Transverse colon (tissue), 4 donors: ENCODE measurements at regions not wholly inside any gene's neighbourhood (a gene's known extent, or its start where the extent isn't known, plus 50 kb on each side); places are given as distances from the start of the nearest gene placed in this dataset.

Experiments
- EP300 ChIP-seq: sonication (generic); formaldehyde crosslinking; IDR thresholded peaks from one replicate; pipeline ENCODE4 v1.6.1; 2017; ENCODE audit warnings: antibody characterized with exemption, low read depth
- POLR2A ChIP-seq: fragments of 450-650 bp; IDR thresholded peaks from one replicate; pipeline ENCODE4 v1.6.1; 2016; ENCODE audit warnings: antibody characterized with exemption, mild to moderate bottlenecking, moderate library complexity
- POLR2AphosphoS5 ChIP-seq, 3 donors: sonication (generic); formaldehyde crosslinking; IDR thresholded peaks; one replicate each; pipeline ENCODE4 v1.6.1; 2016; ENCODE audit warnings: antibody characterized with exemption in 3 of 3
- TF ChIP-seq, protein P1 (sequence below), 5 experiments: fragments of 200-600 bp in 3 of 5; fragments of 450-650 bp in 2 of 5; sonication (generic) in 3 of 5; IDR thresholded peaks; 1 replicate in 2 of 5; 2 replicates in 3 of 5; pipeline ENCODE4 v1.5.1; 2016 to 2017; ENCODE audit warnings: antibody characterized with exemption in 5 of 5, inconsistent platforms in 3 of 5, mild to moderate bottlenecking in 2 of 5, moderate library complexity in 1 of 5

DNA sequence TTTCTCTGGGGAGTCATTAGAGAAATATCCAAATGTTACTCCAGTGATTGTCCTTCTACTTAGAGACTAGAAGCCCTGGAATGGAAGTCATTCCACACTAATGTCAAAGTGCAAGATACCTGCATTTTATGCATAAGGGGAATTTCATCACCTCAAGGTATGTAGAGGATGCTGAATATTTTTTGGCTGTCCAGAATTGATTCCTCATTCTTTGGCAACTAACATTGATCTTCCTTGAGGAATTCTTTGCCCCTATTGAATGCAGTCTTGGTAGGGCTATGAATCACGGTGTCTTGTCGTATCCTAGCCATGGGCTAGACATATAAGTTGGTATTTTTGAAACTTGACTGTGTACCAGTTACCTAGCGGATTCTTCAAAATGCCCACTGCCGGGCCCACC, 271.1 kb downstream of the CNTN3 start:
- TF ChIP-seq, protein P1, sequence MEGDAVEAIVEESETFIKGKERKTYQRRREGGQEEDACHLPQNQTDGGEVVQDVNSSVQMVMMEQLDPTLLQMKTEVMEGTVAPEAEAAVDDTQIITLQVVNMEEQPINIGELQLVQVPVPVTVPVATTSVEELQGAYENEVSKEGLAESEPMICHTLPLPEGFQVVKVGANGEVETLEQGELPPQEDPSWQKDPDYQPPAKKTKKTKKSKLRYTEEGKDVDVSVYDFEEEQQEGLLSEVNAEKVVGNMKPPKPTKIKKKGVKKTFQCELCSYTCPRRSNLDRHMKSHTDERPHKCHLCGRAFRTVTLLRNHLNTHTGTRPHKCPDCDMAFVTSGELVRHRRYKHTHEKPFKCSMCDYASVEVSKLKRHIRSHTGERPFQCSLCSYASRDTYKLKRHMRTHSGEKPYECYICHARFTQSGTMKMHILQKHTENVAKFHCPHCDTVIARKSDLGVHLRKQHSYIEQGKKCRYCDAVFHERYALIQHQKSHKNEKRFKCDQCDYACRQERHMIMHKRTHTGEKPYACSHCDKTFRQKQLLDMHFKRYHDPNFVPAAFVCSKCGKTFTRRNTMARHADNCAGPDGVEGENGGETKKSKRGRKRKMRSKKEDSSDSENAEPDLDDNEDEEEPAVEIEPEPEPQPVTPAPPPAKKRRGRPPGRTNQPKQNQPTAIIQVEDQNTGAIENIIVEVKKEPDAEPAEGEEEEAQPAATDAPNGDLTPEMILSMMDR (IDR thresholded peaks at IDR 0.05) = no peak
- TF ChIP-seq EP300 = no peak
- no peak for TF ChIP-seq POLR2AphosphoS5 (IDR thresholded peaks at IDR 0.05)
- no peak for TF ChIP-seq POLR2A
